H9 (cell line): ENCODE measurements at regions not wholly inside any gene's neighbourhood (a gene's known extent, or its start where the extent isn't known, plus 50 kb on each side); places are given as distances from the start of the nearest gene placed in this dataset.

Source experiments
- DNase-seq: peaks from one replicate; pipeline ENCODE4 v3.0.0-alpha.2; 2017
- H2AFZ ChIP-seq: one replicate; pipeline ENCODE4 v1.6.1; 2013; ENCODE audit warnings: mild to moderate bottlenecking, low read length, control low read depth, moderate library complexity
- H2AK5ac ChIP-seq: 2 replicates; pipeline ENCODE4 v1.6.1; 2013; ENCODE audit warnings: low read length, control low read depth, mixed read lengths; ENCODE audit not compliant: insufficient read length
- H2BK120ac ChIP-seq: one replicate; pipeline ENCODE4 v1.6.1; 2013; ENCODE audit warnings: low read depth, mild to moderate bottlenecking, low read length, control low read depth, inconsistent platforms; ENCODE audit not compliant: poor library complexity, severe bottlenecking
- H2BK12ac ChIP-seq: 2 replicates; pipeline ENCODE4 v1.6.1; 2013; ENCODE audit warnings: low read length, control low read depth, mixed read lengths, low read depth; ENCODE audit not compliant: insufficient read length
- H2BK15ac ChIP-seq: 2 replicates; pipeline ENCODE4 v1.6.1; 2013; ENCODE audit warnings: low read depth, low read length, control low read depth
- H2BK20ac ChIP-seq: one replicate; pipeline ENCODE4 v1.6.1; 2013; ENCODE audit warnings: low read depth, mild to moderate bottlenecking, low read length, control low read depth, inconsistent platforms; ENCODE audit not compliant: poor library complexity, severe bottlenecking
- H2BK5ac ChIP-seq: 2 replicates; pipeline ENCODE4 v1.6.1; 2013; ENCODE audit warnings: low read length, control low read depth, mixed read lengths; ENCODE audit not compliant: insufficient read length
- H3K14ac ChIP-seq: 2 replicates; pipeline ENCODE4 v1.6.1; 2013; ENCODE audit warnings: low read length, control low read depth; ENCODE audit not compliant: insufficient read depth
- H3K18ac ChIP-seq: 2 replicates; pipeline ENCODE4 v1.6.1; 2013; ENCODE audit warnings: low read depth, mild to moderate bottlenecking, mixed read lengths, low read length, control low read depth; ENCODE audit not compliant: insufficient read length
- H3K23ac ChIP-seq: 2 replicates; pipeline ENCODE4 v1.6.1; 2013; ENCODE audit warnings: low read length, control low read depth, mixed read lengths, low read depth; ENCODE audit not compliant: insufficient read length
- H3K23me2 ChIP-seq: 2 replicates; pipeline ENCODE4 v1.6.1; 2013; ENCODE audit warnings: low read depth, mild to moderate bottlenecking, mixed read lengths, low read length, control low read depth; ENCODE audit not compliant: insufficient read length, poor library complexity, severe bottlenecking
- H3K27ac ChIP-seq: 2 replicates; pipeline ENCODE4 v1.5.1; 2013; ENCODE audit warnings: low read length, control low read depth, mixed read lengths, low read depth; ENCODE audit not compliant: insufficient read length
- H3K27me3 ChIP-seq: 2 replicates; pipeline ENCODE4 v1.6.1; 2013; ENCODE audit warnings: low read length, control low read depth, inconsistent platforms; ENCODE audit not compliant: insufficient read depth
- H3K4ac ChIP-seq: 2 replicates; pipeline ENCODE4 v1.6.1; 2013; ENCODE audit warnings: low read depth, mild to moderate bottlenecking, control low read depth, inconsistent platforms, low read length, moderate library complexity
- H3K4me1 ChIP-seq: 2 replicates; pipeline ENCODE4 v1.6.1; 2013; ENCODE audit warnings: low read length, control low read depth, inconsistent platforms; ENCODE audit not compliant: insufficient read depth
- H3K4me2 ChIP-seq: 2 replicates; pipeline ENCODE4 v1.6.1; 2013; ENCODE audit warnings: low read length, control low read depth, mixed read lengths; ENCODE audit not compliant: insufficient read length, insufficient read depth
- H3K56ac ChIP-seq: 2 replicates; pipeline ENCODE4 v1.6.1; 2013; ENCODE audit warnings: low read depth, mild to moderate bottlenecking, mixed read lengths, low read length, control low read depth; ENCODE audit not compliant: insufficient read length
- H3K79me1 ChIP-seq: 2 replicates; pipeline ENCODE4 v1.6.1; 2013; ENCODE audit warnings: low read depth, mild to moderate bottlenecking, moderate library complexity, low read length, control low read depth, inconsistent platforms; ENCODE audit not compliant: insufficient read depth, poor library complexity, severe bottlenecking
- H3K79me2 ChIP-seq: 2 replicates; pipeline ENCODE4 v1.6.1; 2013; ENCODE audit warnings: low read length, control low read depth, inconsistent platforms; ENCODE audit not compliant: insufficient read depth
- H3K9ac ChIP-seq: 2 replicates; pipeline ENCODE4 v1.6.1; 2013; ENCODE audit warnings: low read length, control low read depth, mixed read lengths; ENCODE audit not compliant: insufficient read length; ENCODE audit errors: extremely low read depth
- H3K9me3 ChIP-seq: one replicate; pipeline ENCODE4 v1.6.1; 2013; ENCODE audit warnings: low read depth, low read length, inconsistent platforms; ENCODE audit not compliant: control insufficient read depth
- H3T11ph ChIP-seq: one replicate; pipeline ENCODE4 v1.6.1; 2013; ENCODE audit warnings: mild to moderate bottlenecking, low read length, control low read depth, inconsistent platforms
- H4K20me1 ChIP-seq: one replicate; pipeline ENCODE4 v1.6.1; 2013; ENCODE audit not compliant: control insufficient read depth, insufficient read length, insufficient read depth
- H4K5ac ChIP-seq: 2 replicates; pipeline ENCODE4 v1.6.1; 2013; ENCODE audit warnings: low read depth, mild to moderate bottlenecking, mixed read lengths, low read length, control low read depth; ENCODE audit not compliant: insufficient read length
- H4K8ac ChIP-seq: replicated peaks from 2 replicates; pipeline ENCODE4 v1.6.1; 2013; ENCODE audit warnings: low read length, control low read depth, mixed read lengths, low read depth; ENCODE audit not compliant: insufficient read length
- H4K91ac ChIP-seq: 2 replicates; pipeline ENCODE4 v1.6.1; 2013; ENCODE audit warnings: low read depth, mild to moderate bottlenecking, moderate library complexity, mixed read lengths, low read length, control low read depth; ENCODE audit not compliant: insufficient read length
- H3K27ac Mint-ChIP-seq, 3 experiments: 2 replicates in 2 of 3; 3 replicates in 1 of 3; pipeline ENCODE4 v1.8.0; 2020 to 2021; ENCODE audit warnings: mixed read lengths in 3 of 3, mild to moderate bottlenecking in 1 of 3, moderate library complexity in 1 of 3
- H3K27me3 Mint-ChIP-seq: 2 replicates; pipeline ENCODE4 v1.8.0; 2021; ENCODE audit warnings: low read depth, mild to moderate bottlenecking, moderate library complexity, mixed read lengths
- H3K36me3 Mint-ChIP-seq, 3 experiments: 2 replicates in 2 of 3; 3 replicates in 1 of 3; pipeline ENCODE4 v1.8.0; 2020 to 2021; ENCODE audit warnings: low read depth in 3 of 3, mixed read lengths in 3 of 3; ENCODE audit not compliant: insufficient read depth in 1 of 3
- H3K4me1 Mint-ChIP-seq, 2 experiments: 2 replicates each; pipeline ENCODE4 v1.8.0; 2020; ENCODE audit warnings: mixed read lengths in 2 of 2
- H3K4me3 Mint-ChIP-seq, 2 experiments: 2 replicates in 1 of 2; 3 replicates in 1 of 2; pipeline ENCODE4 v1.8.0; 2020 to 2021; ENCODE audit warnings: mild to moderate bottlenecking in 2 of 2, mixed read lengths in 2 of 2, moderate library complexity in 1 of 2
- H3K9me3 Mint-ChIP-seq, 2 experiments: 2 replicates in 1 of 2; 3 replicates in 1 of 2; pipeline ENCODE4 v1.8.0; 2020; ENCODE audit warnings: mild to moderate bottlenecking in 2 of 2, mixed read lengths in 2 of 2, moderate library complexity in 1 of 2
- CTCF ChIP-seq: fragments of 200-600 bp; sonication (generic); conservative IDR thresholded peaks from 3 replicates; pipeline ENCODE4 v1.8.0; 2021; ENCODE audit warnings: antibody characterized with exemption, mild to moderate bottlenecking
- WGBS: extraction: QIAGEN DNeasy Blood & Tissue Kit; methylation state at CpG from one replicate; pipeline ENCODE4 v1.1.7; 2013; ENCODE audit warnings: missing lambda C conversion rate, low lambda C conversion rate, mixed read lengths; ENCODE audit not compliant: insufficient read length; ENCODE audit errors: extremely low coverage; 5-methylcytosine and 5-hydroxymethylcytosine counted together

- WGBS = no CpG with 5 or more reads among the region's 2 CpGs
- Histone ChIP-seq H3K27ac (no peak overlapping the region), H2AFZ (no peak overlapping the region)
Observed at GRCh38 chr11:115942011-115942410, 437.8 kb upstream of the CADM1 start.

More at GRCh38 chr11:115942011-115942410, 437.8 kb upstream of the CADM1 start:
- Histone ChIP-seq H2BK5ac (no peak overlapping the region), H4K20me1 (no peaks in the 10 kb centered on the region), H2AK5ac (no peak overlapping the region), H3K4ac (no peak overlapping the region), H3K23ac (no peak overlapping the region), H4K8ac (no peak overlapping the region), H3K4me1 (no peaks in the 10 kb centered on the region), H3K23me2 (no peaks in the 10 kb centered on the region), H2BK20ac (no peak overlapping the region), H2BK15ac (no peak overlapping the region), H4K5ac (no peak overlapping the region), H3K79me2 (no peaks in the 10 kb centered on the region), H3K9me3 (no peaks in the 10 kb centered on the region), H3K4me2 (no peak overlapping the region), H3K14ac (no peak overlapping the region), H4K91ac (no peak overlapping the region), H3K27me3 (no peaks in the 10 kb centered on the region; the same call in 1 of the 2 replicates), H3K79me1 (no peaks in the 10 kb centered on the region), H2BK12ac (no peak overlapping the region), H3T11ph (no peak overlapping the region), H3K9ac (no peak overlapping the region), H3K18ac (no peak overlapping the region), H3K56ac (no peak overlapping the region), H2BK120ac (no peak overlapping the region)
- TF ChIP-seq CTCF = no peak
- no peaks in the 10 kb centered on the region for H3K36me3 Mint-ChIP-seq
- DNase-seq = no peak
- H3K4me3 Mint-ChIP-seq = no peak overlapping the region
- H3K4me1 Mint-ChIP-seq = 0 out of 4 replicates have a peak, but pooled peaks cover 0 to 4% of the 10 kb centered on the region in 2 experiments
- no peaks in the 10 kb centered on the region for H3K9me3 Mint-ChIP-seq
- no peak overlapping the region; a peak in 1 of 7 replicates for H3K27ac Mint-ChIP-seq
- peaks cover 49% of the 10 kb centered on the region for H3K27me3 Mint-ChIP-seq
